ENCODE measurements at regions not wholly inside any gene's neighbourhood (a gene's known extent, or its start where the extent isn't known, plus 50 kb on each side); places are given as distances from the start of the nearest gene placed in this dataset.

DNA sequence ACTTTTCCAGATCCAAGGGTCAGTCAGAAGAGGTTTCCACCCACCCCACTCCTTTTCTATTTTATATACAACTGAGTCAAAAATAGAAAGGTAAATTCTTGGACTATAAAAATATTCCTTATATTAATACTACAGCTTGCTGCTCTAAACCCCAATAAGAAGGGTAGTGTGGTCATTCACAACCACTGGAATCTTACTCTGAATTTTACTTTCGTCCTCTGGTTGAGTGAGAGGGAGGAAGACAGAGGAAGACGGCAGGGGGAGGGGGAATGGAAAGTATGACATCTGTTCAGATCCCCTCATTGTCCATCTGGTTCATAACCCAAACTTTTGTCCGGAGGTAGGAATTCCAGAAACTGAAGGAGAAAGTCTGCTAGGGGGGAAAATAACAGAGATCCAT is 67.2 kb downstream of the MAF start:
- Histone ChIP-seq H2BK12ac (ENCODE audit: low read depth, low read length) (no peak overlapping the region), H3K23me2 (ENCODE audit: low read depth, low read length) (no peaks in the 10 kb centered on the region), H3K23ac (ENCODE audit: insufficient read length) (no peak overlapping the region), H3K27ac (ENCODE audit: low read depth, low read length) (no peak overlapping the region), H2BK120ac (replicated peaks; ENCODE audit: low read depth, low read length) (no peak overlapping the region), H3K79me1 (ENCODE audit: low read depth, low read length) (no peaks in the 10 kb centered on the region), H3K27me3 (replicated peaks in 1 of 4; ENCODE audit: control insufficient read depth in 3 of 4, extremely low read depth in 1 of 4, insufficient read depth in 3 of 4, low read length in 3 of 4) (no peaks in the 10 kb centered on the region), H3K4me1 (replicated peaks in 1 of 4; ENCODE audit: control insufficient read depth in 3 of 4, insufficient read depth in 4 of 4, low read length in 3 of 4) (no peaks in the 10 kb centered on the region), H3K56ac (replicated peaks; ENCODE audit: insufficient read length, low read depth, low read length) (no peak overlapping the region), H3K9ac (replicated peaks in 1 of 4; ENCODE audit: extremely low read depth in 1 of 4, low read depth in 3 of 4, low read length in 3 of 4) (no peak overlapping the region), H2BK20ac (ENCODE audit: low read length) (no peak overlapping the region), H4K5ac (ENCODE audit: insufficient read length, low read depth, low read length) (no peak overlapping the region), H3K14ac (ENCODE audit: insufficient read length) (no peak overlapping the region), H2AK5ac (ENCODE audit: low read depth, low read length) (no peak overlapping the region), H2BK5ac (ENCODE audit: low read depth, low read length) (no peak overlapping the region), H2BK15ac (ENCODE audit: low read length) (no peak overlapping the region), H3K4me3 (ENCODE audit: extremely low read depth in 1 of 4, insufficient read depth in 2 of 4, low read depth in 3 of 4, low read length in 4 of 4) (no peak overlapping the region), H3K9me3 (ENCODE audit: insufficient read depth in 2 of 2, low read depth in 1 of 2, low read length in 1 of 2) (peaks cover 2 to 5% of the 10 kb centered on the region in 2 experiments; a peak in 2 of 4 replicates), H3K36me3 (ENCODE audit: control insufficient read depth in 2 of 4, insufficient read depth in 4 of 4, low read length in 3 of 4) (no peaks in the 10 kb centered on the region), H3K18ac (ENCODE audit: extremely low read depth, low read length) (no peak overlapping the region), H3K4me2 (ENCODE audit: insufficient read depth in 1 of 2, low read depth in 2 of 2, low read length in 2 of 2) (no peak overlapping the region), H4K8ac (ENCODE audit: extremely low read depth, insufficient read depth, low read length) (no peak overlapping the region), H3K79me2 (ENCODE audit: control insufficient read depth in 1 of 2, insufficient read depth in 2 of 2, low read length in 2 of 2) (no peaks in the 10 kb centered on the region), H4K91ac (replicated peaks; ENCODE audit: insufficient read length, low read length) (no peak overlapping the region), H2AFZ (ENCODE audit: low read length) (no peak overlapping the region), H4K20me1 (replicated peaks in 1 of 2; ENCODE audit: control insufficient read depth in 1 of 2, insufficient read depth in 2 of 2, low read length in 2 of 2) (no peaks in the 10 kb centered on the region), H3K4ac (replicated peaks; ENCODE audit: insufficient read length, low read depth, low read length) (no peak overlapping the region)
- POLR2A ChIA-PET (ENCODE audit: partially characterized antibody) = no interaction called here
- TF ChIP-seq YY1 (IDR thresholded peaks at IDR 0.05; ENCODE audit: low read depth, low read length) = no peak
- no peak for TF ChIP-seq TAF1 (IDR thresholded peaks at IDR 0.05; ENCODE audit: low read depth, low read length)
- no peak for TF ChIP-seq ASH2L (IDR thresholded peaks at IDR 0.05; ENCODE audit: low read length)
- no peak for TF ChIP-seq SIN3A (conservative IDR thresholded peaks at IDR 0.05 in 1 of 2, IDR thresholded peaks at IDR 0.05 in 1 of 2; ENCODE audit: low read depth in 1 of 2, low read length in 2 of 2)
- no peak for TF ChIP-seq EP300 (IDR thresholded peaks at IDR 0.05; ENCODE audit: borderline replicate concordance in 1 of 2, low read depth in 2 of 2, low read length in 2 of 2)
- no peak for DNase-seq (ENCODE audit: low read depth in 1 of 2, low spot score in 2 of 2)
- 87% methylated on average over 3 of the region's 3 CpGs; no CpG with 5 or more reads in 1 of the 2 experiments for WGBS, 2 experiments (ENCODE audit: extremely low coverage in 1 of 2, insufficient coverage in 1 of 2, insufficient read length in 1 of 2, insufficient replicate concordance in 2 of 2, low coverage in 1 of 2, low lambda C conversion rate in 2 of 2, missing lambda C conversion rate in 1 of 2)
- CTCF ChIA-PET (ENCODE audit: partially characterized antibody) = interaction anchor here (1.9 kb wide), 1 partner anchor 9 kb away, joined by 5 read pairs; no protein-coding TSS in a partner anchor
- no peak for FAIRE-seq

Measured in H1 (cell line).